SKM-1 treated with dmso at 0.1 percent for 144 hours (cell line): ENCODE measurements at regions not wholly inside any gene's neighbourhood (a gene's known extent, or its start where the extent isn't known, plus 50 kb on each side); places are given as distances from the start of the nearest gene placed in this dataset.
"Not testable (repeated sequence)": the region's sequence is repeated elsewhere in the genome, so short reads cannot be mapped to it uniquely, and the experiment has no call there.

Experiments used
- DNase-seq: peaks from one replicate; lab custom pipeline; 2025; ENCODE audit not compliant: unreplicated experiment; lab: John Stamatoyannopoulos, UW

DNA sequence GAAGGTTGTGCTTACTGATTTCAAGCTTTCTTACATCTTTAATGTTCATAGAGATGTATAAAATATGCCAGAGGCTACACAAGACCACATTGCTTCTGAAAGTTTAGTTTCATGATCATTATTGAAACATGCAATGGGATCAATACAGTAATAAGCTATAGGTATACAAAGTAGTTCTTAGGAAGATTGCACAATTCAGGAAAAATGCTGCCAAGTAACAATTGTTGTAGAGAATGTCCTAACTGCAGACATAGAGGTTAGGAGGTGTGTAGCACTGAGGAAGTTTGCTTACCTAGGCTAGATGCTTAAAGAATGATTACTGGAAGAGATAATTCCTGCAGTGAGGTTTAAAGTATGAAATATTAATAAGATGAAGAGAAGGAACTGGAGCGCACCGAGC, 259.5 kb upstream of the CYRIA start:
- DNase-seq, result no peak

GRCh38 chr2:16915341-16915755, 249.7 kb upstream of the CYRIA start:
- DNase-seq, result not testable (repeated sequence)

GRCh38 chr2:16911746-16912145, 246.1 kb upstream of the CYRIA start:
- no peak for DNase-seq

- no peak for DNase-seq
Measured at GRCh38 chr2:16908656-16909055, 243.0 kb upstream of the CYRIA start.

DNA sequence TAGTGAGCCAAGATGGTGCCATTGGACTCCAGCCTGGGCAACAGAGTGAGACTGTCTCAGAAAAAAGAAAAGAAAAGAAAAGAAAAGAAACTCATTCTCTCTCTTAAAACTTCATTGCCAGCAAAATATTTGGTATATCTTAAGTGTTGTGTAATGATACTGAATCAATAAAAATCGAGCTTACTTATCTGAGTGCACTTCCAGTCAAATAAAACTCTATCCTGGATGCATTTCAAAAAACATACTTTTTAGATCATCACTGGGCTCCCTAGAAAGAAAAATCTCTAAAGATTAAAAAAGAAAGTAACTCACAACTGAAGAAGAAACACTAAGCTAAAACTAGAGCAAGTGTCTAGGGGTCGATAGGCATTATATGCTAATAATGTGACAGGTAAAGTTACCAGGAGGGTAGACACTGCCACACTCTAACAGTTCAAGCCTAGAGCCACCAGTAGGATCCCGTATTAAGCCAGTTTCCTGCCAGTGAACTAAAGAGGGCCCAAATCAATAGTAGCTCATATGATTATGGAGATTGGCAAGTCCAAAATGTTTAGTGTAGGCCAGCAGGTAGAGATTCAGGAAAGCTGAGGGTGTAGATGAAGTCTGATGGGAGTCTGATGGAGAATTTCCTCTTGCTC, 242.1 kb upstream of the CYRIA start:
- no peak for DNase-seq

DNA sequence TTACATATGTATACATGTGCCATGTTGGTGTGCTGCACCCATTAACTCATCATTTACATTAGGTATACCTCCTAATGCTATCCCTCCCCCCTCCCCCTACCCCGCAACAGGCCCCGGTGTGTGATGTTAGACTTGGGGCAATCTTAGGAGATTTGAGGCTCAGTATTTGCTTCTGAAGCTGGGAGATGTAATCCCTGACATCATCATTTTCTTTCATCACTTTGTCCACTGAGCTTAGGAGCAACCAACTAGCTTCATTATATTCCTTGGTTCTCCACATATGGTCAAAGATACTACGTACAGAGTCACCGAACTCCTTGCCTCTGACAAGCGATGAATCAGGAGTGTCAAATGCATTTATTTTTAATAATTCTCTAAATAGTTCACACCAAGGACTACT, 239.7 kb upstream of the CYRIA start:
- DNase-seq, result not testable (repeated sequence)

GRCh38 chr2:16900405-16901025, 234.9 kb upstream of the CYRIA start:
- peak; percentile 9 for DNase-seq

GRCh38 chr2:16899958-16900357, 234.3 kb upstream of the CYRIA start:
- DNase-seq, result no peak

GRCh38 chr2:16890081-16890480, 224.4 kb upstream of the CYRIA start:
- DNase-seq, result no peak

- no peak for DNase-seq
Measured at GRCh38 chr2:16885027-16885426, 219.4 kb upstream of the CYRIA start.

DNA sequence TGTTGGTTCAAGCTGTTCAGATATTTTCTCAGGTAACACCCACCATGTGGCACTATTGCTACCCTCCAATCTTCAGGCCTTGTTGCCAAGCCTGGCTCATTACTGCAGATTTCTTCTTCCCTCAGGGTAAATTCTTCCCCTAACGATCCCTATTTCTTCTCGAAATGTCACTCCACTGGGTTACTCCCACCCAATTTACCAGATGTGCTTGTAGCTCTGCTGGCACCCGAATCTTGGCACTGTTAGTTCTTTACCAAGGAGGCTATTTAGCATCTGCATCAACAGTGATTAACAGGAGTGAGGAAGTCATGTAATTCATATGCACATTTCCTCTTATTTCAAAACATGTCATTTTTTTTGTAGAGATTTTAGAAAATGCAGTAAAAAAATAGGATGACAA, 217.1 kb upstream of the CYRIA start:
- DNase-seq, result no peak

DNA sequence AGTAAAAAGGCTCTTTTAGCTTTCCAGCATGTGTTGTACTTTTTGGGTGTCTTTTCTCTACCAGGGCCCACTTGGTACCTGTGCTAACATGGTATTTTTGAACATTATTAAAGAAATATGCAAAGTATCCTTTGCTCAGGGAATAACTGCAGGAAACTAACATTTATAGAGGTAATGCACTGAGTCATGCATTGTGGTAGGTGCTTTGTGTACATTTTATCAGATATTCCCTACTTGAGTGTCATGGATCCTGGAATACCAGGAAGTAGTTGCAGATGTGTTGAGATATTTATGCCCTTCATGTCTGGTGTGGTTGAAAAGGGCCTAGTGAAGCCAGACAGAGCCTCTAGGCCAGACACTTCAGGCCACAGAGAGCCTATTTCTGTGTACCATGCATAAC, 215.5 kb upstream of the CYRIA start:
- no peak for DNase-seq

DNA sequence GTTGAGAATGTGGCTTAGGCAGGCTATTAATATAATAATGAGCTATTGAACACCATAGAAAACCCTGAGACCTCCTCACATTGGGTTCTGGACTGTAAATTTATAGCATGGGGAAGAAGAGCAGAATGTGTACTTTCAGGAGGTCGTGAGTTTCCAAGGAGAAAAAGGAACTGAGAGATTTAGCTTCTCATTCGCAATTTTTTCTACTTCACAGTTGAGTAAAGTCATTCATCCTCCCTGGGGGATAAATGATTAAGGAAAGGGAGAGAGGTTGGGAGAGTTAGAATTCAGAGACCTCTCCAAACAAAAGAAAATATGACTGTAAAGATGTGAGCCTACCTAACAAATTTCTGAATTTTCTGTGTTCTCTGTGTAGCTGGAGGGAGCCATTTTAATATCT, 205.8 kb upstream of the CYRIA start:
- no peak for DNase-seq

- no peak for DNase-seq
Measured at GRCh38 chr2:16870491-16871076, 204.9 kb upstream of the CYRIA start.

GRCh38 chr2:16869711-16870110, 204.1 kb upstream of the CYRIA start:
- no peak for DNase-seq

DNA sequence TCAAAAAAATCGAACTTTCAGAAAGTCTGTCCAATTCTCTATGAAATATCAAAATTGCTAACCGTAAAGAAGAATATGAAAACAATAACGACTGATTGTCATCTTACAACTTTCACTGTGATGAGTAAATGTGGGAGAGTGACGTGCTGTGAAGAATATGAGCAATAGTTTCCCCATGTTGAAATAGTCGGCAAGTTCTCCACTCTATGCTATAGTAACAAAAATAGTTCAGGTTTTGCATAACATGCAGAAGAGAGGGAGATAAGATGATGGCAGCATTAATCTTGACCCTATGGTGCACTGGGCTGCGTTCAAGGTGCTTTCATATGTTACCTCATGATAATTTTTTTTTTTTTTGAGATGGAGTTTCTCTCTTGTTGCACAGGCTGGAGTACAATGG, 196.8 kb upstream of the CYRIA start:
- DNase-seq, result peak; percentile 54

- DNase-seq, result peak; percentile 24
Measured at GRCh38 chr2:16861530-16861929, 195.9 kb upstream of the CYRIA start.

- peak; percentile 28 for DNase-seq
Measured at GRCh38 chr2:16861111-16861510, 195.5 kb upstream of the CYRIA start.

GRCh38 chr2:16860627-16861026, 195.0 kb upstream of the CYRIA start:
- no peak for DNase-seq

GRCh38 chr2:16855183-16855582, 189.5 kb upstream of the CYRIA start:
- DNase-seq, result no peak

DNA sequence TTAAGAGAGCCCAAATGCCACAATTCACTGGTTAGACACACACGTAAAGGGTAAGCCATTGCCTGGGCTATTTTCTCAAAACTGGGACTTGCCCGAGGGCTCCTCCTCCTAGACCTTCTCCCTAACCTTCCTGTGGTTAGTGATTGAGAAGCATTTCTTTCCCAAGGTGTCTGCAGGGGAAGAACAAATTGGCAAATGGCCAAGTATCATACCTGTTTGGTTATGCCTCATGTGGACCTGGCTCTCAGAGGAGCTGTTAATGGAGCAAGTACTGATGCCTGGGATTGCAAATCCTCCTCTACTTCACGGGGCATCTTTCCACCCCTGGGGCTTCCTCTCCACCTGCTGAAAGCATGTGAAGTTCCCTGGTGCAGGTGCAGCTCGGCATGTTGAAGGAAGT, 187.5 kb upstream of the CYRIA start:
- no peak for DNase-seq

DNA sequence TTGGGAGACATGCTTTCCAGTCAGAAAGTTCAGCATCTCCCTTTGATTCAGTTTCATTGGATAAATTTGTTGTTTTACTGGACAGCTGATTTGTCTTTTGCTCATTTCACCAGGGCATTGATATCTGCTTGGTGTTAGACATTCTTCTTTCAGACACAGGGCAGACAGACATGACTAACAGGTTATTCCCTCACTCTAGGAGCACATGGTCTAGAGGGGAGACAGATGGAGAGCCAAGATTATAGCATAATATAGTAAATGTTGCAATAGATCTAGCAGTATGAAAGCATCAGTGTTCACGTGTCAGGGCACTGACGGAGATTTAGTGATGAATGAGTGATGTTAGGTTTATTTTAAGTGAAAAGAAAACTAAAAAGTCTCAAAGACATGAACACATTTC, 187.0 kb upstream of the CYRIA start:
- DNase-seq, result no peak

DNA sequence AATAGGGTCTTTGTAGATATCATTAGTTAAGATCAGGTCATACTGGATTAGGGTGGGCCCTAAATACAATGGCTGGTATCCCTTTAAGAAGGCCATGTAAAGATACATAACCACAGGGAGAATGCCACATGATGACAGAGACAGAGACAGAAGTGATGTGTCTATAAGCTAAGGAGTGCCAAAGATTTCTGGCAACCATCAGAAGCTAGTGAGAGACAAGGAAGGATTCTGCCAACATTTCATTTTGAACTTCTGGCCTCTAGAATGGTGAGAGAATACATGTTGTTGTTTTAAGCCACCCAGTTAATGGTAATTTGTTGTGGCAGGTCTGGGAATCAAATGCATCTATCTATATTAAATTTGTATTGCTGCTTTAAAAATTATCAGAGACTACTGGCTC, 185.5 kb upstream of the CYRIA start:
- DNase-seq, result no peak
